Tibial nerve (tissue), 4 donors: ENCODE measurements at regions not wholly inside any gene's neighbourhood (a gene's known extent, or its start where the extent isn't known, plus 50 kb on each side); places are given as distances from the start of the nearest gene placed in this dataset.

Experiments used
- CTCF ChIP-seq, 5 experiments: fragments of 200-600 bp in 3 of 5; fragments of 450-650 bp in 2 of 5; sonication (generic) in 3 of 5; IDR thresholded peaks; one replicate each; pipeline ENCODE4 v1.5.1; 2016 to 2019; ENCODE audit warnings: antibody characterized with exemption in 5 of 5, mild to moderate bottlenecking in 3 of 5, moderate library complexity in 2 of 5
- EP300 ChIP-seq, 2 donors: sonication (generic); formaldehyde crosslinking; IDR thresholded peaks; one replicate each; pipeline ENCODE4 v1.6.1; 2017; ENCODE audit warnings: antibody characterized with exemption in 2 of 2, mild to moderate bottlenecking in 1 of 2
- POLR2A ChIP-seq, 2 donors: fragments of 450-650 bp; IDR thresholded peaks; one replicate each; pipeline ENCODE4 v1.6.1; 2017; ENCODE audit warnings: antibody characterized with exemption in 2 of 2, mild to moderate bottlenecking in 2 of 2, moderate library complexity in 2 of 2

GRCh38 chr20:62585461-62585970, 56.8 kb upstream of the SLCO4A1 start:
- no peak for TF ChIP-seq CTCF (IDR thresholded peaks at IDR 0.05)
- no peak for TF ChIP-seq POLR2A (IDR thresholded peaks at IDR 0.05)
- TF ChIP-seq EP300 (IDR thresholded peaks at IDR 0.05), result no peak
